ENCODE measurements at regions not wholly inside any gene's neighbourhood (a gene's known extent, or its start where the extent isn't known, plus 50 kb on each side); places are given as distances from the start of the nearest gene placed in this dataset.

- no TSS peak for BruUV-seq (replicated peaks)
- TF ChIP-seq SOX13 (IDR thresholded peaks at IDR 0.05) (no peak), SOX13 (CRISPR knock-in tag; conservative IDR thresholded peaks at IDR 0.05 in 1 of 2, IDR thresholded peaks at IDR 0.05 in 1 of 2) (no peak), TSC22D2 (CRISPR knock-in tag; IDR thresholded peaks at IDR 0.05; ENCODE audit: borderline replicate concordance) (no peak), ZNF589 (CRISPR knock-in tag; conservative IDR thresholded peaks at IDR 0.05) (no peak), ZNF891 (CRISPR knock-in tag; IDR thresholded peaks at IDR 0.05) (no peak)
Observed at GRCh38 chr1:166703726-166704462, 135.4 kb upstream of the POGK start.

GRCh38 chr1:166705376-166706289 is 133.6 kb upstream of the POGK start:
- FAIRE-seq = no peak
- H3K27me3 ChIP-seq (ENCODE audit: control insufficient read depth in 1 of 2, insufficient read depth in 2 of 2, low read length in 2 of 2) = no peaks in the 10 kb centered on the region
- no peaks in the 10 kb centered on the region for H3K9me3 ChIP-seq (ENCODE audit: low read length)
- no peak for ATAC-seq
- no peaks in the 10 kb centered on the region for H3K36me3 ChIP-seq (replicated peaks in 1 of 2; ENCODE audit: control insufficient read depth in 1 of 2, insufficient read depth in 2 of 2, low read length in 2 of 2)
- no peak overlapping the region for H3K9ac ChIP-seq (ENCODE audit: insufficient read depth, low read depth, low read length)
- no peak for DNase-seq (ENCODE audit: low spot score)
- ChIA-PET CTCF (ENCODE audit: low intra/inter-chr PET ratio, low total read pairs) (no interaction called here), POLR2A (no interaction called here)
- no peak overlapping the region for H3K4me3 ChIP-seq (replicated peaks in 1 of 3; ENCODE audit: insufficient read depth in 1 of 3, low read depth in 2 of 3, low read length in 3 of 3)
- in situ Hi-C loops (cut with HindIII; ENCODE audit: extremely low pct_ligation_motif_present, low pct_unique_long_range_greater_than_20kb) (no loop called here), intact Hi-C loops (cut with micrococcal nuclease; ENCODE audit: unreplicated experiment) (no loop called here)
- no peaks in the 10 kb centered on the region for H3K4me1 ChIP-seq (ENCODE audit: insufficient read depth, low read length)
- H3K4me2 ChIP-seq (ENCODE audit: low read depth, low read length) = no peak overlapping the region
- no peak overlapping the region for H2AFZ ChIP-seq (ENCODE audit: low read length)
- BruUV-seq (replicated peaks) = no TSS peak
- H3K27ac ChIP-seq (ENCODE audit: extremely low read length, insufficient read depth, low read length) = no peak overlapping the region
- 2% methylated on average over 3 of the region's 3 CpGs for WGBS (ENCODE audit: low lambda C conversion rate)
- H4K20me1 ChIP-seq (ENCODE audit: insufficient read depth, low read length) = no peaks in the 10 kb centered on the region
- no peaks in the 10 kb centered on the region for H3K79me2 ChIP-seq (ENCODE audit: insufficient read depth, low read length)
- TF ChIP-seq ZNF207 (IDR thresholded peaks at IDR 0.05; ENCODE audit: borderline replicate concordance) (no peak), MIER3 (CRISPR knock-in tag; IDR thresholded peaks at IDR 0.05; ENCODE audit: borderline replicate concordance) (no peak), SCMH1 (CRISPR knock-in tag; IDR thresholded peaks at IDR 0.05; ENCODE audit: borderline replicate concordance) (no peak), POGK (CRISPR knock-in tag; conservative IDR thresholded peaks at IDR 0.05) (no peak), HBP1 (CRISPR knock-in tag; IDR thresholded peaks at IDR 0.05; ENCODE audit: low read depth) (no peak), GFI1 (CRISPR knock-in tag; IDR thresholded peaks at IDR 0.05; ENCODE audit: borderline replicate concordance) (no peak), GZF1 (CRISPR knock-in tag; IDR thresholded peaks at IDR 0.05) (no peak)

More at GRCh38 chr1:166703726-166704462, 135.4 kb upstream of the POGK start:
- ATAC-seq (no peak), FAIRE-seq (no peak), DNase-seq (ENCODE audit: low spot score) (no peak)
- Histone ChIP-seq H3K36me3 (replicated peaks in 1 of 2; ENCODE audit: control insufficient read depth in 1 of 2, insufficient read depth in 2 of 2, low read length in 2 of 2) (no peaks in the 10 kb centered on the region), H3K9me3 (ENCODE audit: low read length) (no peaks in the 10 kb centered on the region), H4K20me1 (ENCODE audit: insufficient read depth, low read length) (no peaks in the 10 kb centered on the region), H2AFZ (ENCODE audit: low read length) (no peak overlapping the region), H3K4me1 (ENCODE audit: insufficient read depth, low read length) (peaks cover 4% of the 10 kb centered on the region), H3K27ac (ENCODE audit: extremely low read length, insufficient read depth, low read length) (no peak overlapping the region), H3K79me2 (ENCODE audit: insufficient read depth, low read length) (no peaks in the 10 kb centered on the region), H3K9ac (ENCODE audit: insufficient read depth, low read depth, low read length) (no peak overlapping the region), H3K4me3 (replicated peaks in 1 of 3; ENCODE audit: insufficient read depth in 1 of 3, low read depth in 2 of 3, low read length in 3 of 3) (no peak overlapping the region), H3K27me3 (ENCODE audit: control insufficient read depth in 1 of 2, insufficient read depth in 2 of 2, low read length in 2 of 2) (no peaks in the 10 kb centered on the region), H3K4me2 (ENCODE audit: low read depth, low read length) (no peak overlapping the region)
- intact Hi-C loops (cut with micrococcal nuclease; ENCODE audit: unreplicated experiment) (no loop called here), in situ Hi-C loops (cut with HindIII; ENCODE audit: extremely low pct_ligation_motif_present, low pct_unique_long_range_greater_than_20kb) (no loop called here)
- POLR2A ChIA-PET = no interaction called here
- CTCF ChIA-PET (ENCODE audit: low intra/inter-chr PET ratio, low total read pairs) = no interaction called here
- WGBS (ENCODE audit: low lambda C conversion rate) = 30% methylated on average over 4 of the region's 4 CpGs

All from HepG2 (cell line).